ENCODE measurements at regions not wholly inside any gene's neighbourhood (a gene's known extent, or its start where the extent isn't known, plus 50 kb on each side); places are given as distances from the start of the nearest gene placed in this dataset.

- no peak overlapping the region for H3K9ac ChIP-seq (ENCODE audit: low read length)
- no peak overlapping the region for H3K4me3 ChIP-seq (ENCODE audit: low read length)
- H3K36me3 ChIP-seq (ENCODE audit: insufficient read depth, low read length), result no peaks in the 10 kb centered on the region
- H3K9me2 ChIP-seq (ENCODE audit: insufficient read depth, low read length), result no peaks in the 10 kb centered on the region
- no peaks in the 10 kb centered on the region for H3K79me2 ChIP-seq (replicated peaks; ENCODE audit: insufficient read depth, low read length)
- H3K9me3 ChIP-seq (ENCODE audit: low read length), result no peaks in the 10 kb centered on the region
- no peak overlapping the region for H3K4me2 ChIP-seq (ENCODE audit: low read length)
- H4K20me1 ChIP-seq (ENCODE audit: insufficient read depth), result no peaks in the 10 kb centered on the region
- no peak for TF ChIP-seq EZH2 (IDR thresholded peaks at IDR 0.05; ENCODE audit: borderline replicate concordance, insufficient read depth, low read length, poor library complexity, severe bottlenecking)
- TF ChIP-seq TAF1 (IDR thresholded peaks at IDR 0.05; ENCODE audit: low read depth), result no peak
- TF ChIP-seq MXI1 (conservative IDR thresholded peaks at IDR 0.05; ENCODE audit: poor library complexity, severe bottlenecking), result no peak
- TF ChIP-seq SMC3 (conservative IDR thresholded peaks at IDR 0.05; ENCODE audit: poor library complexity), result no peak
- TF ChIP-seq POLR2AphosphoS5 (IDR thresholded peaks at IDR 0.05), result no peak
- TF ChIP-seq REST (IDR thresholded peaks at IDR 0.05; ENCODE audit: borderline replicate concordance), result no peak
- no peak for TF ChIP-seq RAD21 (conservative IDR thresholded peaks at IDR 0.05)
- TF ChIP-seq EP300 (conservative IDR thresholded peaks at IDR 0.05; ENCODE audit: poor library complexity, severe bottlenecking), result no peak
- TF ChIP-seq CTCF (IDR thresholded peaks at IDR 0.05; ENCODE audit: poor library complexity, severe bottlenecking), result no peak
- H3K27me3 ChIP-seq (ENCODE audit: insufficient read depth, low read depth, low read length), result no peaks in the 10 kb centered on the region
- no peak overlapping the region for H2AFZ ChIP-seq (ENCODE audit: low read depth, low read length)
- no peaks in the 10 kb centered on the region for H3F3A ChIP-seq (ENCODE audit: insufficient read depth, low read length, poor library complexity, severe bottlenecking)
- no peak overlapping the region for H3K27ac ChIP-seq (ENCODE audit: low read length)
Measured at GRCh38 chr12:128114485-128114884, 152.5 kb upstream of the TMEM132C start.

GRCh38 chr12:128116537-128116936 lies 150.4 kb upstream of the TMEM132C start:
- Histone ChIP-seq H3F3A (ENCODE audit: insufficient read depth, low read length, poor library complexity, severe bottlenecking) (no peaks in the 10 kb centered on the region), H3K9me3 (ENCODE audit: low read length) (no peaks in the 10 kb centered on the region)

GRCh38 chr12:128120035-128120434 lies 146.9 kb upstream of the TMEM132C start:
- no peaks in the 10 kb centered on the region for H3K9me3 ChIP-seq (ENCODE audit: low read length)
- no peaks in the 10 kb centered on the region for H3K36me3 ChIP-seq (ENCODE audit: insufficient read depth, low read length)
- no peaks in the 10 kb centered on the region for H3F3A ChIP-seq (ENCODE audit: insufficient read depth, low read length, poor library complexity, severe bottlenecking)
- H3K27me3 ChIP-seq (ENCODE audit: insufficient read depth, low read depth, low read length), result no peaks in the 10 kb centered on the region
- no peaks in the 10 kb centered on the region for H3K9me2 ChIP-seq (ENCODE audit: insufficient read depth, low read length)
- H2AFZ ChIP-seq (ENCODE audit: low read depth, low read length), result no peak overlapping the region
- H3K79me2 ChIP-seq (replicated peaks; ENCODE audit: insufficient read depth, low read length), result no peaks in the 10 kb centered on the region
- no peak overlapping the region for H3K4me3 ChIP-seq (ENCODE audit: low read length)
- TF ChIP-seq EP300 (conservative IDR thresholded peaks at IDR 0.05; ENCODE audit: poor library complexity, severe bottlenecking) (no peak), SMC3 (conservative IDR thresholded peaks at IDR 0.05; ENCODE audit: poor library complexity) (no peak), REST (IDR thresholded peaks at IDR 0.05; ENCODE audit: borderline replicate concordance) (no peak), CTCF (IDR thresholded peaks at IDR 0.05; ENCODE audit: poor library complexity, severe bottlenecking) (no peak), EZH2 (IDR thresholded peaks at IDR 0.05; ENCODE audit: borderline replicate concordance, insufficient read depth, low read length, poor library complexity, severe bottlenecking) (no peak), TAF1 (IDR thresholded peaks at IDR 0.05; ENCODE audit: low read depth) (no peak)
- no peak overlapping the region for H3K4me2 ChIP-seq (ENCODE audit: low read length)
- no peaks in the 10 kb centered on the region for H4K20me1 ChIP-seq (ENCODE audit: insufficient read depth)
- H3K27ac ChIP-seq (ENCODE audit: low read length), result no peak overlapping the region
- no peak overlapping the region for H3K9ac ChIP-seq (ENCODE audit: low read length)

More at GRCh38 chr12:128116537-128116936, 150.4 kb upstream of the TMEM132C start:
- Histone ChIP-seq H3K79me2 (replicated peaks; ENCODE audit: insufficient read depth, low read length) (no peaks in the 10 kb centered on the region), H3K4me2 (ENCODE audit: low read length) (no peak overlapping the region), H3K9ac (ENCODE audit: low read length) (no peak overlapping the region), H3K27ac (ENCODE audit: low read length) (no peak overlapping the region), H4K20me1 (ENCODE audit: insufficient read depth) (no peaks in the 10 kb centered on the region), H3K4me3 (ENCODE audit: low read length) (no peak overlapping the region), H3K9me2 (ENCODE audit: insufficient read depth, low read length) (no peaks in the 10 kb centered on the region), H3K36me3 (ENCODE audit: insufficient read depth, low read length) (no peaks in the 10 kb centered on the region), H2AFZ (ENCODE audit: low read depth, low read length) (no peak overlapping the region), H3K27me3 (ENCODE audit: insufficient read depth, low read depth, low read length) (no peaks in the 10 kb centered on the region)
- no peak for TF ChIP-seq EP300 (conservative IDR thresholded peaks at IDR 0.05; ENCODE audit: poor library complexity, severe bottlenecking)
